ENCODE measurements at regions not wholly inside any gene's neighbourhood (a gene's known extent, or its start where the extent isn't known, plus 50 kb on each side); places are given as distances from the start of the nearest gene placed in this dataset.
"Not testable (repeated sequence)": the region's sequence is repeated elsewhere in the genome, so short reads cannot be mapped to it uniquely, and the experiment has no call there.

DNA sequence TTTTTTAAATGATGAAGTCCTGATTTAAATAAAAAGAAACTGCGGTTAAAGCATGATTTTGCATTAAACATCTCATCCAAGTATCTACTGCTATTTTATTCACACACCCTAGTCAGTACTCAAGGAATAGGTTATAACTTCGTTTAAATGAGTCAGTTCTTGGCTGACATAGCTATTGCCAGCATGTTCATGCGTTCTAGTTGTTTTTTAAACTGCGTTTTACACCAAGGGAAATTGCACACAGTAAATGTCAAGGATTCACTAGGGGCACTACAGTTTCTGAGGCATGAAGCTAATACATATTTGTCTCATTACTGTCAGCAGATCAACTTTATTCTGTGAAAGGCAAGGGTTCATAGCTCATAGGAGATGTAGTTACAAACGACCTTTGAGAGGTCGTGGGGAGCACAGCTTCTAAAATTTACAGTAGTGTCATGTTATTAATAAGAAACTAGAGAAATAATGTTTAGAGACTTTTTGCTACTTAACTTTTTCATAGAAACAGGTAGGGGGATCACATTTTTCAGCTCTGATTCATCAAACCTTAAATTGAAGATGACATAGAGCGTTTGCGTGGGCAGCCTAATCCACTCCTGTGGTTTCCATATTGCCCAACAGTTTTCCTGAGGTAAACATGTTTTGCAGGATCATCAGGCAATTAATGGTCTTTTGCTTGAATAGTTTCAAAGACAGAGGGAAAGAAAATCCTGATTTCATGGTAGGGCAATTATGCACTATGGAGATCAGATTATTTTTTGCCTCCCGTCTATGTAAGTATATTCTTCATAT is 2222.7 kb upstream of the WWC1 start:
- DNase-seq: no peak

DNA sequence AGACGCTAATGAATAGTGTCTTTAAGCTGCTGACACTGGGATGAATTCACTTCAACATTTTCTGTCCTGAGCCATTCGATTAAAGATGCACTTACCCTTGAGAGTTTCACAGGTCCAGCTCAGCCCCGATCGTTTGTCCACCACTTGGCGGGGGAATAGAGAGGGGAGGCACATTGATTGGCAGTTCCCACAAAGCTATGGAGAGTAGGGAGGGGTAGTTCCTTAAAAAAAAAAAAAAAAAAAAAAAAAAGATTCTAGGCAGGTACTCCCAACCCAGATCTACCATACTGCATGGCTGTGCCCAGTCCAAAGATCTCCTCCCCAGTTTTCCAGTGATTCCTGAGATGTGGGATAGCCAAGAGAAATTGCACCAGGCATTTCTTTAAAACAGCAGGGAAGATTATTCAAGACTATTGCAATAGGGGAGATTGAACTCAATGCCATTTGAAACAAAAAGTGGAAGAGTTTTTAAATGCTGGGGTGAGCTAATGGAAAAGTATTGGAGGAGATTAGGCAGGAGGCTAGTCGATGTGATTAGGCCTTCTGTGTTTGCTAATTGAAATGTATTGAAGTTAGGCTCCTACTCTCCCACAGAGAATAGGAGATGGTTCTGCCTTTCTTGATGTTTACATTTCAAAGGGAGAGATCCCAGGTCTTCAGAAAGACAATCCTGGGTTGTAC is 2217.4 kb upstream of the WWC1 start:
- DNase-seq: no peak

DNA sequence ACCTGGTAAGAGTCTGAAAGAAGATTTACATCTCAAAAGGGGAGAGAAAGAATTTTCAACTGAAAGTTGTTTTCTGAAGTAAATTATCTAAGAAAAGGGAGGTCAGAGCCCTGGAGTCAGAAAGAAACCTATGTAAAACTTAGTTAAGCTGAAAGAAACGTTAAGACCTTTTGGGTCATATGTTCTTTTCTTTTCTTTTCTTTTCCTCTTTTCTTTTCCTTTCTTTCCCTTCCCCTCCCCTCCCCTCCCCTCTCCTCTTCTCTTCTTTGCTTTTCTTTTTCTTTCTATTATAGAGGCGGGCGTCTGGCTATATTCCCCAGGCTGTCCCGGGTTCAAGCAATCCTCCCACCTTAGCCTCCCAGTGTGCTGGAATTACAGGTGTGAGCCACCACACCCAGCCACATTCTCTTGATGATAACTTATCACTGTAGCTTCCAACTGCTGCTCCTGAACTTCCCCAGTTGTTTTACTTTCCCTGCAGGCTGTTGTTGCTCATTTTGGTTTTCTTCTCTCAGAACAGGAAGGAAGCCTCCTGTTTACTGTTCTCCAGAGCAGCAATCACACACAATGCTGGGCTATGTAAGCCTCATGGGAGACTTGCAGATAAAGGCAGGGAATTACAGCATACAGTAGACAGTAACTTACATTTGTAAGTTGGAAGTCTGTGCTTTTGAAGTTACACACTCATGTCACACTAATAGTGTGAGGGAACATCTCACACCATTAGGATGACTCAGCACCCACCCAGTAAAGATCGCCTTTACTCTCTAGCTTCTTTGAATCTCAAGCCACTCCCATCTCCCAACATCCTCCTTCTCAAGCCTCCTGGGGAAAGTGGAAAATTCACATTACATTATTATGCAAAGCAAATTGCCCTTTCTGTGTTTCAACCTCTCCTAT is 2216.6 kb upstream of the WWC1 start:
- no peak for DNase-seq

GRCh38 chr5:166083183-166083959 is 2208.1 kb upstream of the WWC1 start:
- no peak for DNase-seq

DNA sequence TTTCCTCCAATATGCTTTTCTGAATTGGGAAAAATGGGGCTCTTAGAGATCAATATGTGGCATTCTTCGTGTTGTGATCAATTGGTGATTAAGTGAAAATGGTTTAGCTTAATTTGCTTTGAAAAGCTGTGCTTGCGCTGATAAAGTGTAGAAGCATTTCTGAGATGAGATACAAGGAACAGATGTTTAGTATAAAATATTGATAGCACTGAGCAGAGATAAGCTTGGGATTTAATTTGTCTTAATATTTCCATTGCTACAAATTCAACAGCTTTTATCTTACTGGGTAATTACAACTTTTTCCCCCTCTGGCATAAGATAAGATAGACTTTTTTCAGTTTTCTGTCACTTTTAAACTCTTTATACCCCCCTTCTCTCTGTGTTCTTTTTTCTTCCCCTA is 2204.9 kb upstream of the WWC1 start:
- DNase-seq: no peak

- no peak for DNase-seq
These were observed 2202.9 kb upstream of the WWC1 start for GRCh38 chr5:166088389-166089039.

GRCh38 chr5:166091931-166092330 is 2199.5 kb upstream of the WWC1 start:
- no peak for DNase-seq

GRCh38 chr5:166093312-166093711 is 2198.1 kb upstream of the WWC1 start:
- DNase-seq: no peak

DNA sequence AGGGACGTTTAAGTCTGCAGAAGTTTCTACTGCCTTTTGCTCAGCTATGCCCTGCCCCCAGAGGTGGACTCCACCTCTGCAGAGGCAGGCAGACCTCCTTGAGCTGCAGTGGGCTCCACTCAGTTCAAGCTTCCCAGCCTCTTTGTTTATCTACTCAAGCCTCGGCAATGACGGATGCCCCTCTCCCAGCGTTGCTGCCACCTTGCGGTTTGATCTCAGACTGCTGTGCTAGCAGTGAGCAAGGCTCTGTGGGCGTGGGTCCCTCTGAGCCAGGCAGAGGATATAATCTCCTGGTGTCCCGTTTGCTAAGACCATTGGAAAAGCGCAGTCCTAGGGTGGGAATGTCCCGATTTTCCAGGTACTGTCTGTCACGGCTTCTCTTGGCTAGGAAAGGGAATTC is 2188.5 kb upstream of the WWC1 start:
- DNase-seq: no peak

GRCh38 chr5:166111021-166111420 is 2180.4 kb upstream of the WWC1 start:
- no peak for DNase-seq

GRCh38 chr5:166117072-166118066 is 2174.1 kb upstream of the WWC1 start:
- DNase-seq: no peak

DNA sequence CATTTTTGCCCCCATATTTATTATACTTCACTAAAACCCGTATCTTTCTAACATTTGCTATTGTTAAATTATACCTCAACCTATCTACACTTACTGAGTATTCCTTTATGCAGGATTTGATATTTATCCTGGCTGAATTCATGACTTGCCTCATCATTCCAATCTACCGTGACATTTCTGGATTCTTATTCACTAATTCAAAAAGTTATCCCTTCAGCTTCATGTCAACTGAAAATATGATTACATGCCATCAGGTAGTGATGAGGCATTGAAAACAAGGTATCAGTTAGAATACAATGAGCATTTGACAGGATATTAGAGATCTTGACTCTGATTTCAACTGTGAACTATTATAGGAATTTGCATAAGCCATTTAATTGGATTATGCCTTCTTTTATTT is 2171.9 kb upstream of the WWC1 start:
- no peak for DNase-seq

DNA sequence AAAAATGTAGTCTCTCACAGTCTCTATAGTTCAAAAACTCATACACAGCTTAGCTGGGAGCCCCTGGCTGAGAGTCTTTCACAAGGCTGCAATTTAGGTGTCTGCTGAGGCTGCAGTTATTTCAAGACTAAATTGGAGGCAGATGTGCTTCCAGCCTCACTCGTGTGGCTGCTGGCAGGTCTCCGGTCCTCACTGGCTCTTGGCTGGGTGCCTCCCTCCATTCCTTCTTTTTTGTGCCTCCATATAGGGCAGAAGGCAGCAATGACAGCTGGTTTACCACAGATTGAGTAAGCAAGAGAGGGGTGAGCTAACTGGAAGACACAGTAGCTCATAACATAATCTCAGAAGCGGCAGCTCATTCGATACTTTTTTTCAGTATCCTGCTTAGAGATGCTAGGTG is 2167.7 kb upstream of the WWC1 start:
- DNase-seq: peak; percentile 75

DNA sequence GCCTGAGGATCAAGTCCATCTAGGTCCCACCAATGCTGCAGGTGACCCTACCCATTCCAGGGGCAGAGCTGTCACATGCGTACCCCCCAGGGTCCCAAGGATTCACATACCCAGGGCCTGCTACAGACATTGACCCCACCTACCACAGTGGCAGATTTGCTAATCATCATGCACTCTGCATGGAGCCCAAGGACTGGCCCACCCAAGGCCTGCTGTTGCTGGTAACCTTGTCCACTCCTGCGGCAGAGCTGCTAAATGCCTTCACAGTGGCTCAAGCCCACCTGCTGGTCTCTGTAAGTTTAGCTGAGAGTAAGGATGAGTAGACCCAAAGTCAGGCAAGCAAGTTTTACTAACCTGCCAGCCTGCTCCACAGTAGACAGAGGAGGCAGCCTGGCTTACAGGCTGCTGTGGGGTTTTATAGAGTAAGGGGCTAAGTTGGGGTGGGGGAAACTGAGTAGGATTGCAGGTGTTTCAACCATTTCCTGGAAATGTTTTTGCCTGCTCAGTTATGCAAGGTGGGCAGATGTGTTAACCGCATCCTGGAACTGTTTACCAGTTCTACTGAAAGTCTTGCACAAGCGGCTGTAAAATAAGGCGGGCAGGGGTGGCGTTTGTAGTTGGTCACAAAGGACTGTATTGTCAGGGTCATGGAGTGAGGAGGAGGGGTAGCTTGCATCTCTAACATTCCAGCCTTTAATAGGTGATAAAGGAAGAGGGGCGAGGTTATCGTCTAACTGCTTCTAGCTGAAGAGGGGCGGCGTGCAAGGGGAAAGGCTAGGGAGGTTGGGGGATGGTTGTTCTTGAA is 2163.5 kb upstream of the WWC1 start:
- no peak for DNase-seq

GRCh38 chr5:166145107-166145506 is 2146.3 kb upstream of the WWC1 start:
- not testable (repeated sequence) for DNase-seq

- DNase-seq: no peak
These were observed 2127.3 kb upstream of the WWC1 start for GRCh38 chr5:166163996-166164610.

- no peak for DNase-seq
These were observed 2125.8 kb upstream of the WWC1 start for GRCh38 chr5:166165596-166165995.

- no peak for DNase-seq
These were observed 2125.4 kb upstream of the WWC1 start for GRCh38 chr5:166166071-166166470.

DNA sequence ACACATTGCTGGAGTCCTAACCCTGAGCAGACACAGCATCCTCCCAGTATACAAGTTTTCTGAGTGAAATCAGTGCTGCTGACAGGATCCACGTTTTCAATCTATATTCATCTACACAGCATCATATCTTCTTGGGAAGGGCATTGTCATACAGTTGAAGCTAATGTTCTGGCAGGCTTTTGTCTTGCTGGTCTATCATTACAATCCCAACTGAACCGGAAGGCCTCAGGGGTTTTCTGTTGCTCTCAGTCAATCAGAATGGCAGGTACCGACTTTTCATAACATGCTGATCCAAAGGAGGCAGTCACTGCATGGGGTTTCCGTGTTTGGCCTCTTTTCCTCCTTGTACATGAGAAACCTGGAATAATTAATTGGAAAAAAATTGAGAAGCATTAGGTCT is 2118.8 kb upstream of the WWC1 start:
- no peak for DNase-seq

All from left hindlimb (tissue), 1 donor.